Right lobe of liver (tissue), 6 donors: ENCODE measurements at regions not wholly inside any gene's neighbourhood (a gene's known extent, or its start where the extent isn't known, plus 50 kb on each side); places are given as distances from the start of the nearest gene placed in this dataset.
"Not testable (repeated sequence)": the region's sequence is repeated elsewhere in the genome, so short reads cannot be mapped to it uniquely, and the experiment has no call there.

Source experiments
- ATAC-seq, 4 donors: fragments of 200-7000 bp; cut with Tn5 transposase; one replicate each; pipeline ENCODE4 v1.9.1; 2020; ENCODE audit warnings: mild to moderate bottlenecking in 4 of 4, moderate library complexity in 4 of 4
- DNase-seq, 3 donors: peaks; one replicate each; pipeline ENCODE4 v3.0.0-alpha.2; 2020
- H3K27ac ChIP-seq, 3 donors: fragments of 200-600 bp; one replicate each; pipeline ENCODE4 v1.8.0; 2022
- H3K27me3 ChIP-seq, 2 donors: fragments of 200-600 bp; one replicate each; pipeline ENCODE4 v1.8.0; 2022
- H3K36me3 ChIP-seq, 4 donors: fragments of 200-600 bp; sonication (generic) in 1 of 4; one replicate each; pipeline versions ENCODE4 v1.5.1 to v1.8.0; 2017 to 2022; ENCODE audit warnings: control low read depth in 1 of 4
- H3K4me1 ChIP-seq, 4 donors: fragments of 200-600 bp; sonication (generic) in 1 of 4; one replicate each; pipeline versions ENCODE4 v1.5.1 to v1.8.0; 2017 to 2022; ENCODE audit warnings: control low read depth in 1 of 4
- H3K4me3 ChIP-seq, 3 donors: fragments of 200-600 bp; one replicate each; pipeline ENCODE4 v1.8.0; 2022
- H3K9me3 ChIP-seq, 4 donors: fragments of 200-600 bp; sonication (generic) in 1 of 4; one replicate each; pipeline versions ENCODE4 v1.5.1 to v1.8.0; 2017 to 2022; ENCODE audit warnings: control low read depth in 1 of 4
- CTCF ChIP-seq, 4 donors: fragments of 200-600 bp in 3 of 4; fragments of 450-650 bp in 1 of 4; IDR thresholded peaks; one replicate each; pipeline versions ENCODE4 v1.5.1 to v1.8.0; 2016 to 2022; ENCODE audit warnings: antibody characterized with exemption in 4 of 4, mild to moderate bottlenecking in 2 of 4
- POLR2A ChIP-seq: fragments of 450-650 bp; IDR thresholded peaks from one replicate; pipeline ENCODE4 v1.6.1; 2017; ENCODE audit warnings: antibody characterized with exemption, mild to moderate bottlenecking
- WGBS: methylation state at CpG from one replicate; pipeline ENCODE4 v1.1.6; 2018; ENCODE audit warnings: low coverage, low lambda C conversion rate; ENCODE audit not compliant: insufficient coverage; ENCODE audit errors: missing lambda C conversion rate; 5-methylcytosine and 5-hydroxymethylcytosine counted together
- intact Hi-C, 2 donors: fragments of 100-400 bp; cut with DNase I; formaldehyde crosslinking; loops; one replicate each; pipeline versions ENCODE4 v1.11.2 to v1.14.1; 2022
- donor health status: DM: no; HTN: yes; CAD: no.
- donor health status: DM: no; HTN: no; CAD: no.
- donor health status: DM: no; HTN: no; CAD: no.
- donor health status: DM: no; HTN: yes; CAD: no.
- donor health status: DM: no; HTN: yes; CAD: no.

GRCh38 chr16:5214466-5214865 lies 116.9 kb upstream of the EEF2KMT start:
- TF ChIP-seq CTCF (IDR thresholded peaks at IDR 0.05), result no peak
- no peak for TF ChIP-seq POLR2A
- H3K4me1 ChIP-seq, result no peaks in the 10 kb centered on the region
- DNase-seq (no peak), ATAC-seq (no peak)
- no peaks in the 10 kb centered on the region for H3K36me3 ChIP-seq
- WGBS, result 27% methylated on average over 2 of the region's 7 CpGs
- no peak overlapping the region for H3K4me3 ChIP-seq
- intact Hi-C loops, result no loop called here
- H3K27ac ChIP-seq, result no peak overlapping the region
- H3K27me3 ChIP-seq, result no peaks in the 10 kb centered on the region
- no peaks in the 10 kb centered on the region for H3K9me3 ChIP-seq

- H3K36me3 ChIP-seq, ATAC-seq, H3K4me1 ChIP-seq, H3K9me3 ChIP-seq, H3K27me3 ChIP-seq, H3K27ac ChIP-seq, intact Hi-C loops, H3K4me3 ChIP-seq, DNase-seq: not testable (repeated sequence)
- 7% methylated on average over 2 of the region's 5 CpGs for WGBS
Observed at GRCh38 chr16:5212501-5212900, 114.9 kb upstream of the EEF2KMT start.

- H3K36me3 ChIP-seq, H3K27ac ChIP-seq, ATAC-seq, H3K4me1 ChIP-seq, H3K4me3 ChIP-seq, DNase-seq, H3K27me3 ChIP-seq, H3K9me3 ChIP-seq, intact Hi-C loops: not testable (repeated sequence)
- WGBS, result 100% methylated on average over 1 of the region's 1 CpG
Observed at GRCh38 chr16:5207862-5208498, 110.4 kb upstream of the EEF2KMT start.

GRCh38 chr16:5207001-5207523 lies 109.5 kb upstream of the EEF2KMT start:
- ATAC-seq, result no peak
- no peak overlapping the region for H3K4me3 ChIP-seq
- DNase-seq, result no peak
- H3K36me3 ChIP-seq, result no peaks in the 10 kb centered on the region
- H3K27ac ChIP-seq, result no peak overlapping the region
- no peaks in the 10 kb centered on the region for H3K4me1 ChIP-seq
- no peak for TF ChIP-seq CTCF (IDR thresholded peaks at IDR 0.05)
- no peaks in the 10 kb centered on the region for H3K27me3 ChIP-seq
- WGBS, result 59% methylated on average over 3 of the region's 26 CpGs
- no peaks in the 10 kb centered on the region for H3K9me3 ChIP-seq
- intact Hi-C loops, result no loop called here

- ATAC-seq, result no peak
- no peaks in the 10 kb centered on the region for H3K4me1 ChIP-seq
- H3K27ac ChIP-seq, result no peak overlapping the region
- intact Hi-C loops, result no loop called here
- H3K4me3 ChIP-seq, result no peak overlapping the region
- H3K27me3 ChIP-seq, result no peaks in the 10 kb centered on the region
- H3K36me3 ChIP-seq, result no peaks in the 10 kb centered on the region
- WGBS, result 81% methylated on average over 4 of the region's 4 CpGs
- H3K9me3 ChIP-seq, result no peaks in the 10 kb centered on the region
- no peak for DNase-seq
- no peak for TF ChIP-seq POLR2A
- no peak for TF ChIP-seq CTCF (IDR thresholded peaks at IDR 0.05)
Observed at GRCh38 chr16:5206331-5206990, 108.9 kb upstream of the EEF2KMT start.
